SK-N-SH (cell line): ENCODE measurements at regions not wholly inside any gene's neighbourhood (a gene's known extent, or its start where the extent isn't known, plus 50 kb on each side); places are given as distances from the start of the nearest gene placed in this dataset.

Source experiments
- CTCF ChIA-PET: fragments of 300-600, 350-600 bp; formaldehyde crosslinking; extraction: SDS; loops from one replicate; lab custom pipeline; 2021; lab: Yijun Ruan, JAX
- POLR2A ChIA-PET: fragments of 350-600 bp; sonication (Branson Sonifier 250); formaldehyde crosslinking; extraction: SDS; loops from one replicate; lab custom pipeline; 2020; ENCODE audit warnings: antibody characterized with exemption, inconsistent platforms; lab: Yijun Ruan, JAX
- DNase-seq: peaks from one replicate; pipeline ENCODE4 v3.0.0; 2012
- H2AFZ ChIP-seq: fragments of 200-600 bp; sonication (generic); 2 replicates; pipeline ENCODE4 v1.8.1; 2016; ENCODE audit warnings: antibody characterized with exemption, mild to moderate bottlenecking, low read depth
- H3F3A ChIP-seq: fragments of 200-600 bp; sonication (generic); replicated peaks from 2 replicates; pipeline ENCODE3; 2016; ENCODE audit warnings: antibody characterized with exemption, mild to moderate bottlenecking; ENCODE audit not compliant: insufficient read depth
- H3K27ac ChIP-seq, 2 experiments: fragments of 200-500 bp in 1 of 2; fragments of 200-600 bp in 1 of 2; sonication (Bioruptor generic) in 1 of 2; sonication (generic), shearing (Covaris generic) in 1 of 2; 2 replicates each; pipeline versions ENCODE4 v1.5.1 to v1.6.1; 2014 to 2016; ENCODE audit warnings: low read depth in 2 of 2, inconsistent platforms in 1 of 2, low read length in 1 of 2, mild to moderate bottlenecking in 1 of 2, mixed read lengths in 1 of 2
- H3K27me3 ChIP-seq: fragments of 200-600 bp; sonication (generic), shearing (Covaris generic); 2 replicates; pipeline ENCODE4 v1.6.1; 2016; ENCODE audit warnings: mixed run types; ENCODE audit not compliant: insufficient read depth
- H3K36me3 ChIP-seq, 2 experiments: fragments of 200-500 bp in 1 of 2; fragments of 200-600 bp in 1 of 2; sonication (Bioruptor generic) in 1 of 2; sonication (generic) in 1 of 2; replicated peaks in 1 of 2; 2 replicates each; pipeline versions ENCODE3 to v1.5.1; 2014 to 2016; ENCODE audit warnings: low read length in 1 of 2, mild to moderate bottlenecking in 1 of 2; ENCODE audit not compliant: insufficient read depth in 2 of 2, control insufficient read depth in 1 of 2
- H3K4me1 ChIP-seq, 2 experiments: fragments of 200-500 bp in 1 of 2; fragments of 200-600 bp in 1 of 2; sonication (Bioruptor generic) in 1 of 2; sonication (generic), shearing (Covaris generic) in 1 of 2; 2 replicates each; pipeline versions ENCODE4 v1.5.1 to v1.6.1; 2014 to 2016; ENCODE audit warnings: low read depth in 1 of 2, low read length in 1 of 2, mixed run types in 1 of 2; ENCODE audit not compliant: insufficient read depth in 2 of 2, control insufficient read depth in 1 of 2
- H3K4me2 ChIP-seq: fragments of 200-600 bp; sonication (generic), shearing (Covaris generic); 2 replicates; pipeline ENCODE4 v1.6.1; 2017; ENCODE audit warnings: mixed run types
- H3K4me3 ChIP-seq, 2 experiments: fragments of 200-500 bp in 1 of 2; fragments of 200-600 bp in 1 of 2; sonication (Bioruptor generic) in 1 of 2; sonication (generic), shearing (Covaris generic) in 1 of 2; 2 replicates each; pipeline versions ENCODE4 v1.5.1 to v1.8.1; 2014 to 2016; ENCODE audit warnings: low read depth in 2 of 2, inconsistent platforms in 1 of 2, low read length in 1 of 2, mild to moderate bottlenecking in 1 of 2, mixed read lengths in 1 of 2, moderate library complexity in 1 of 2
- H3K79me2 ChIP-seq: fragments of 200-600 bp; sonication (generic); 2 replicates; pipeline ENCODE4 v1.8.1; 2017; ENCODE audit warnings: mild to moderate bottlenecking; ENCODE audit not compliant: insufficient read depth
- H3K9ac ChIP-seq: fragments of 200-600 bp; sonication (generic); 2 replicates; pipeline ENCODE4 v1.6.1; 2017; ENCODE audit warnings: mixed run types
- H3K9me2 ChIP-seq: fragments of 200-600 bp; sonication (generic); 2 replicates; pipeline ENCODE4 v1.6.1; 2017; ENCODE audit warnings: mixed run types
- H3K9me3 ChIP-seq: fragments of 200-600 bp; sonication (generic); 2 replicates; pipeline ENCODE4 v1.6.1; 2017; ENCODE audit warnings: mixed run types, mild to moderate bottlenecking, moderate library complexity
- H4K20me1 ChIP-seq: fragments of 200-600 bp; sonication (generic); 2 replicates; pipeline ENCODE4 v1.6.1; 2017; ENCODE audit warnings: mild to moderate bottlenecking, mixed run types; ENCODE audit not compliant: insufficient read depth
- CHD2 ChIP-seq: fragments of 150-350 bp; IDR thresholded peaks from 2 replicates; pipeline ENCODE4 v1.6.1; 2018; ENCODE audit warnings: low read length; ENCODE audit not compliant: partially characterized antibody
- EP300 ChIP-seq, 2 experiments: IDR thresholded peaks; 2 replicates each; pipeline versions ENCODE4 v1.4.0 to v1.6.1; 2012; ENCODE audit warnings: borderline replicate concordance in 1 of 2, low read depth in 1 of 2, low read length in 1 of 2
- EZH2phosphoT487 ChIP-seq: fragments of 200-600 bp; sonication (generic); IDR thresholded peaks from 2 replicates; pipeline ENCODE4 v1.6.1; 2017; ENCODE audit warnings: low read depth, mixed run types, mild to moderate bottlenecking, antibody characterized with exemption, moderate library complexity, borderline replicate concordance
- FOSL2 ChIP-seq: IDR thresholded peaks from 2 replicates; pipeline ENCODE4 v1.4.0; 2012; ENCODE audit warnings: low read depth, mild to moderate bottlenecking, moderate library complexity, borderline replicate concordance
- FOXJ3 ChIP-seq: sonication (generic); formaldehyde crosslinking; IDR thresholded peaks from 2 replicates; pipeline ENCODE4 v1.5.1; 2020; ENCODE audit warnings: mild to moderate bottlenecking, missing genetic modification reagents
- FOXM1 ChIP-seq: IDR thresholded peaks from 2 replicates; pipeline ENCODE4 v1.4.0; 2012; ENCODE audit warnings: low read depth, mild to moderate bottlenecking
- GABPA ChIP-seq: IDR thresholded peaks from 2 replicates; pipeline ENCODE4 v1.4.0; 2012; ENCODE audit warnings: low read depth, mild to moderate bottlenecking
- GATA2 ChIP-seq: sonication (generic); formaldehyde crosslinking; IDR thresholded peaks from 2 replicates; pipeline ENCODE4 v1.5.0; 2020; ENCODE audit warnings: mild to moderate bottlenecking, missing genetic modification reagents
- JUND ChIP-seq: IDR thresholded peaks from 2 replicates; pipeline ENCODE4 v1.4.0; 2012
- MEF2A ChIP-seq: IDR thresholded peaks from 2 replicates; pipeline ENCODE4 v1.4.0; 2012; ENCODE audit warnings: low read depth, borderline replicate concordance
- NRF1 ChIP-seq: IDR thresholded peaks from 2 replicates; pipeline ENCODE4 v1.6.1; 2012; ENCODE audit warnings: low read depth, mild to moderate bottlenecking, low read length
- POLR2AphosphoS5 ChIP-seq: IDR thresholded peaks from 2 replicates; pipeline ENCODE4 v1.6.1; 2012; ENCODE audit warnings: low read depth, low read length
- RAD21 ChIP-seq: IDR thresholded peaks from 2 replicates; pipeline ENCODE4 v1.6.1; 2012; ENCODE audit warnings: mild to moderate bottlenecking, low read length
- RCOR1 ChIP-seq: fragments of 150-350 bp; IDR thresholded peaks from 2 replicates; pipeline ENCODE4 v1.6.1; 2017; ENCODE audit warnings: antibody characterized with exemption, low read length
- RFX5 ChIP-seq: IDR thresholded peaks from 2 replicates; pipeline ENCODE4 v1.6.1; 2012; ENCODE audit warnings: mild to moderate bottlenecking, improper control_type of control experiment, low read length
- RXRA ChIP-seq: IDR thresholded peaks from 2 replicates; pipeline ENCODE4 v1.4.0; 2012; ENCODE audit warnings: low read depth, mild to moderate bottlenecking, borderline replicate concordance
- SIN3A ChIP-seq: IDR thresholded peaks from 2 replicates; pipeline ENCODE4 v1.6.1; 2012; ENCODE audit warnings: low read depth, mild to moderate bottlenecking, low read length, moderate library complexity, borderline replicate concordance
- SMC3 ChIP-seq: IDR thresholded peaks from 2 replicates; pipeline ENCODE4 v1.6.1; 2012; ENCODE audit warnings: low read depth, low read length, improper control_type of control experiment
- YY1 ChIP-seq: IDR thresholded peaks from 2 replicates; pipeline ENCODE4 v1.4.0; 2012; ENCODE audit warnings: low read depth, mild to moderate bottlenecking
- WGBS: methylation state at CpG from one replicate; pipeline ENCODE4 v1.1.6; 2017; ENCODE audit warnings: low lambda C conversion rate; 5-methylcytosine and 5-hydroxymethylcytosine counted together
- TF ChIP-seq, protein P1 (sequence below): IDR thresholded peaks from 2 replicates; pipeline ENCODE4 v1.4.0; 2012; ENCODE audit warnings: low read depth, borderline replicate concordance
- TF ChIP-seq, protein P2 (sequence below): IDR thresholded peaks from 2 replicates; pipeline ENCODE4 v1.4.0; 2012; ENCODE audit warnings: low read depth, borderline replicate concordance
- TF ChIP-seq, protein P3 (sequence below): IDR thresholded peaks from 2 replicates; pipeline ENCODE4 v1.6.1; 2012; ENCODE audit warnings: mild to moderate bottlenecking, low read depth, low read length, moderate library complexity

DNA sequence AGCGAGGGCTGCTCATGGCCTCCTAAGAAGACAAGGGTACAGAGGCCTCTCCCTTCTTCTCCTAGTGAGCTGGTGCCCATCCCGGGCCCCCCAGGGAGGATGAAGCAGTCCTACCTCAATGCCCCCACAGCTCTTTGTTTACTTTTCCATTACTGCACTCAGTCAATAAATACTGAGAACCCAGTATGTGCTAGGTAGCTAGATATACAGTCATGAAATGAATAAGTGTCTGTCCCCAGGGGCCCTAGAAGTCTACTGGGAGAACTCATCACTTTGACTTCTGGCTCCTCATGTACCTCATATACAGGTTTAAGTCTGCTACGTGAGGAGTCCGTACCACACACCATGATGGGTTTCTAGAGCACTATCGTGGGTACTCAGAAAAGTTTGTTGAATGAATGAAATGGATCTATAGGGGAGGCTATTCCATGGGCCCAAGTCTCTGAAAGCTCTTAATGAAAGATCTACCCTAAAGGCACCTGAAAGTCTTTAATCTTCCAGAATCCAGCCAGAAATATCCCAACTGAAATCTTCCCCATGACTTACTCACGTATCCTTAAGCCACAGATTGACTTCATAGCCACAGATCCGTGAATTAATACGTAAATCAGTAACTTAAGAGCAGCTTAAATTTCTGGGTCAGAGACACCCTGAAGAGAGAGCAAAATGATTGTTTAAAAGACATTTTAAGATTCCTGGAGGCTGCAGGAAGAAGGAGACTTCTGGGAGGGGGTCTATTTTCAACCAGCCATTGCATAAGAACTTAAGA lies 51.6 kb upstream of the POMP start:
- Histone ChIP-seq H3K4me1 (peaks cover 0 to 5% of the 10 kb centered on the region in 2 experiments; a peak in 1 of 4 replicates), H3K9me2 (no peaks in the 10 kb centered on the region), H4K20me1 (no peaks in the 10 kb centered on the region), H3K9ac (no peak overlapping the region), H3K4me2 (no peak overlapping the region), H3K36me3 (no peaks in the 10 kb centered on the region), H3F3A (no peaks in the 10 kb centered on the region), H2AFZ (no peak overlapping the region), H3K79me2 (no peaks in the 10 kb centered on the region), H3K9me3 (no peaks in the 10 kb centered on the region), H3K27ac (no peak overlapping the region), H3K4me3 (no peak overlapping the region), H3K27me3 (no peaks in the 10 kb centered on the region)
- WGBS: 57% methylated on average over 8 of the region's 8 CpGs
- DNase-seq: no peak
- no peak for TF ChIP-seq CHD2
- no peak for TF ChIP-seq EZH2phosphoT487
- no peak for TF ChIP-seq MEF2A
- TF ChIP-seq FOXJ3 (CRISPR knock-in tag): no peak
- TF ChIP-seq FOSL2: no peak
- no peak for TF ChIP-seq EP300 (IDR thresholded peaks at IDR 0.05; ENCODE audit: borderline replicate concordance in 1 of 2, low read depth in 1 of 2, low read length in 1 of 2)
- TF ChIP-seq RAD21: no peak
- TF ChIP-seq SIN3A: no peak
- TF ChIP-seq, protein P1, sequence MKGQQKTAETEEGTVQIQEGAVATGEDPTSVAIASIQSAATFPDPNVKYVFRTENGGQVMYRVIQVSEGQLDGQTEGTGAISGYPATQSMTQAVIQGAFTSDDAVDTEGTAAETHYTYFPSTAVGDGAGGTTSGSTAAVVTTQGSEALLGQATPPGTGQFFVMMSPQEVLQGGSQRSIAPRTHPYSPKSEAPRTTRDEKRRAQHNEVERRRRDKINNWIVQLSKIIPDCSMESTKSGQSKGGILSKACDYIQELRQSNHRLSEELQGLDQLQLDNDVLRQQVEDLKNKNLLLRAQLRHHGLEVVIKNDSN: no peak
- no peak for TF ChIP-seq GABPA
- TF ChIP-seq FOXM1: no peak
- TF ChIP-seq RCOR1: no peak
- no peak for TF ChIP-seq SMC3
- TF ChIP-seq POLR2AphosphoS5: no peak
- no peak for TF ChIP-seq JUND
- CTCF ChIA-PET: no interaction called here
- POLR2A ChIA-PET: no interaction called here

DNA sequence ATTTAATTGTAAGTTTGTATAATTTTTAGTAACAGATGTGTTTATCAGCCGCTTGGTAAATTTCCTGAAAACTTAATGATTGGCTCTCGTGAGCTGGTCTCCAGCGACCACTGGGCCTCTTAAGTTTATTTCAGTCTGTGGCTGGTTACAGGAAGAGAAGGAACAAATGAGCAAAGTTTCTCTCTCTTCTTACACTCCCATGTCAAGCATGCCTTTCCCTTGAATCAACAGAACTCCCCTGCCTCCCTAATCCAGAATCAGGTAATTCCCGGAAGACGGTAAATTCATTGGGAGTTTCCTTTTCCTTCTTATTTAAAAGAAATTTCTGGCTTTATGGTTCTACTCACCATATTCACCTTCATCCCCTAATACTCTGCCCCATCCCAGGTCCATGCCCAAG lies 52.5 kb upstream of the POMP start:
- 59% methylated on average over 5 of the region's 5 CpGs for WGBS
- CTCF ChIA-PET: interaction anchor here (0.7 kb wide), 1 partner anchor 623 kb away, joined by 3 read pairs; no protein-coding TSS in a partner anchor
- Histone ChIP-seq H4K20me1 (no peaks in the 10 kb centered on the region), H3K79me2 (no peaks in the 10 kb centered on the region), H3K9me2 (no peaks in the 10 kb centered on the region), H3K4me1 (peaks cover 0 to 5% of the 10 kb centered on the region in 2 experiments; a peak in 1 of 4 replicates), H3K27ac (no peak overlapping the region), H3K4me3 (no peak overlapping the region), H3K9ac (no peak overlapping the region), H3F3A (no peaks in the 10 kb centered on the region), H3K27me3 (no peaks in the 10 kb centered on the region), H3K36me3 (no peaks in the 10 kb centered on the region), H2AFZ (no peak overlapping the region), H3K9me3 (no peaks in the 10 kb centered on the region), H3K4me2 (no peak overlapping the region)
- no peak for DNase-seq
- POLR2A ChIA-PET: no interaction called here
- TF ChIP-seq, protein P2, sequence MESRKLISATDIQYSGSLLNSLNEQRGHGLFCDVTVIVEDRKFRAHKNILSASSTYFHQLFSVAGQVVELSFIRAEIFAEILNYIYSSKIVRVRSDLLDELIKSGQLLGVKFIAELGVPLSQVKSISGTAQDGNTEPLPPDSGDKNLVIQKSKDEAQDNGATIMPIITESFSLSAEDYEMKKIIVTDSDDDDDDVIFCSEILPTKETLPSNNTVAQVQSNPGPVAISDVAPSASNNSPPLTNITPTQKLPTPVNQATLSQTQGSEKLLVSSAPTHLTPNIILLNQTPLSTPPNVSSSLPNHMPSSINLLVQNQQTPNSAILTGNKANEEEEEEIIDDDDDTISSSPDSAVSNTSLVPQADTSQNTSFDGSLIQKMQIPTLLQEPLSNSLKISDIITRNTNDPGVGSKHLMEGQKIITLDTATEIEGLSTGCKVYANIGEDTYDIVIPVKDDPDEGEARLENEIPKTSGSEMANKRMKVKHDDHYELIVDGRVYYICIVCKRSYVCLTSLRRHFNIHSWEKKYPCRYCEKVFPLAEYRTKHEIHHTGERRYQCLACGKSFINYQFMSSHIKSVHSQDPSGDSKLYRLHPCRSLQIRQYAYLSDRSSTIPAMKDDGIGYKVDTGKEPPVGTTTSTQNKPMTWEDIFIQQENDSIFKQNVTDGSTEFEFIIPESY: no peak
- TF ChIP-seq RFX5 (no peak), SIN3A (no peak), YY1 (no peak), EP300 (IDR thresholded peaks at IDR 0.05; ENCODE audit: borderline replicate concordance in 1 of 2, low read depth in 1 of 2, low read length in 1 of 2) (no peak), GATA2 (CRISPR knock-in tag) (no peak), NRF1 (no peak), RXRA (no peak)
- TF ChIP-seq, protein P1: no peak
- TF ChIP-seq, protein P3, sequence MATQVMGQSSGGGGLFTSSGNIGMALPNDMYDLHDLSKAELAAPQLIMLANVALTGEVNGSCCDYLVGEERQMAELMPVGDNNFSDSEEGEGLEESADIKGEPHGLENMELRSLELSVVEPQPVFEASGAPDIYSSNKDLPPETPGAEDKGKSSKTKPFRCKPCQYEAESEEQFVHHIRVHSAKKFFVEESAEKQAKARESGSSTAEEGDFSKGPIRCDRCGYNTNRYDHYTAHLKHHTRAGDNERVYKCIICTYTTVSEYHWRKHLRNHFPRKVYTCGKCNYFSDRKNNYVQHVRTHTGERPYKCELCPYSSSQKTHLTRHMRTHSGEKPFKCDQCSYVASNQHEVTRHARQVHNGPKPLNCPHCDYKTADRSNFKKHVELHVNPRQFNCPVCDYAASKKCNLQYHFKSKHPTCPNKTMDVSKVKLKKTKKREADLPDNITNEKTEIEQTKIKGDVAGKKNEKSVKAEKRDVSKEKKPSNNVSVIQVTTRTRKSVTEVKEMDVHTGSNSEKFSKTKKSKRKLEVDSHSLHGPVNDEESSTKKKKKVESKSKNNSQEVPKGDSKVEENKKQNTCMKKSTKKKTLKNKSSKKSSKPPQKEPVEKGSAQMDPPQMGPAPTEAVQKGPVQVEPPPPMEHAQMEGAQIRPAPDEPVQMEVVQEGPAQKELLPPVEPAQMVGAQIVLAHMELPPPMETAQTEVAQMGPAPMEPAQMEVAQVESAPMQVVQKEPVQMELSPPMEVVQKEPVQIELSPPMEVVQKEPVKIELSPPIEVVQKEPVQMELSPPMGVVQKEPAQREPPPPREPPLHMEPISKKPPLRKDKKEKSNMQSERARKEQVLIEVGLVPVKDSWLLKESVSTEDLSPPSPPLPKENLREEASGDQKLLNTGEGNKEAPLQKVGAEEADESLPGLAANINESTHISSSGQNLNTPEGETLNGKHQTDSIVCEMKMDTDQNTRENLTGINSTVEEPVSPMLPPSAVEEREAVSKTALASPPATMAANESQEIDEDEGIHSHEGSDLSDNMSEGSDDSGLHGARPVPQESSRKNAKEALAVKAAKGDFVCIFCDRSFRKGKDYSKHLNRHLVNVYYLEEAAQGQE: no peak
